Amygdala (tissue), 56 donors: ENCODE measurements at regions not wholly inside any gene's neighbourhood (a gene's known extent, or its start where the extent isn't known, plus 50 kb on each side); places are given as distances from the start of the nearest gene placed in this dataset.
"Not testable (repeated sequence)": the region's sequence is repeated elsewhere in the genome, so short reads cannot be mapped to it uniquely, and the experiment has no call there.

Experiments used
- DNase-seq, 56 donors: peaks; one replicate each; lab custom pipeline; 2025; lab: John Stamatoyannopoulos, UW

- no peak for DNase-seq
Observed at GRCh38 chr2:129377078-129377469, 602.4 kb upstream of the RAB6C start.

GRCh38 chr2:129378186-129378585 is 601.3 kb upstream of the RAB6C start:
- no peak for DNase-seq

GRCh38 chr2:129379411-129379810 is 600.1 kb upstream of the RAB6C start:
- no peak for DNase-seq

- no peak for DNase-seq
Observed at GRCh38 chr2:129381789-129382188, 597.7 kb upstream of the RAB6C start.

- DNase-seq: no peak
Observed at GRCh38 chr2:129388870-129389269, 590.6 kb upstream of the RAB6C start.

DNA sequence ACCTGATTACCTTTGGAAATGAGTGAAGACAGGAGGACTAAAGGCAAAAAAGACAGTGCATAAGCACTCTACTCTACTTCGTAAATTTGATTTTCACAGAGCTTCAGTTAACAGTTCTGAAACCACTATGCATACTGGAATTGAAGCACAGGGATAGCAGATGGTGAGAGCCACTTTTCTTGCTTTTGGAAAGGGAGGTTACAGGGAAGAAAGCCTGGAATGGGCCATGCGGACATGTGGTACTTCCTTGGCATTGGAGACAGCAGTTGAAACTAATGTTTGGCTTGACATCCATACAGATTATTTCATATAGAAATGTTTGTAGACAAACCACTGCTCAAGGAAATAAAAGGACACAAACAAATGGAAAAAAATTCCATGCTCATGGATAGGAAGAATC is 585.6 kb upstream of the RAB6C start:
- DNase-seq: no peak

DNA sequence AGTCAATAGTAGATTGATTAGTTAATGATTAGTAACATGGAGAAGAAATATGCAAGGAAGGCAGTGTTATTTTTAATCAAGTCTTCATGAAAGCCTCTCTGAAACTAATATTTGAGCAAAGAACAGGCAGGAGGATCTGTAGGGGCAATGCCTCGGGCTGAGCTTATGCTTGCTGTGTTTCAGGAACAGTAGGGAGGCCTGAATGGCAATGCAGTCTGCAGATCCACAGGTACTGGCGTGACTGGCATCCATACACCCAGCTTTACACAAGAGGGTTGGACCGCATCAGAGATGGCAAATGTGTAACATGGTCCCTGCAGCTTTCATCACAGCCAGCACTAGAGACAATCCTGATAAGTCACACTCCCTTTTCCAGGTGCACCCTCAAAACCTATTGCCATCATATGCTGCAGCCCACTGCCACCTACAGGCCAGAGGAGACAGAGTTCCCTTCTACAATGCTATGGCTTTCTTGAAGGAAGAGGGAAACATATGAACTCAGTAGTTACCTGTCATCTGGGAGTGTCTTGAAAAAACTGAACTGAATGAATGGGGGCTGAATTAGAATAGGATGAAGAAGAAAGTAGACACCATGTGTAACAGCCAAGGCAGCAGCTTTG is 582.4 kb upstream of the RAB6C start:
- peak in 16 of 56 donors; percentile 1 to 48 (median 19) for DNase-seq

DNA sequence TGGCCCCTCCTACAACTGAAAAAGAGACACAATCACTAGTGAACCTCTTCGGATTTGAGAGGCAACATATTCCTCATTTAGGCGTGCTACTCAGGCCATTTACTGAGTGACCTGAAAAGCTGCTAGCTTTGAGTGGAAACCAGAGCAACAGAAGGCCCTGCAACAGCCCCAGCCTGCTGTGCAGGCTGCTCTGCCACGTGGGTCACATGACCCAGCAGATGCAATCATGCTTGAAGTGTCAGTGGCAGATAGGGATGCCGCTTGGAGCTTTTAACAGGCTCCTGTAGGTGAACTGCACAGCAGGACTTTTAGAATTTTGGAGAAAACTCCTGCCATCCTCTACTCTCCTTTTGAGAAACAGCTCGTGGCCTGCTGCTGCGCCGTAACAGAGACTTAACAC is 578.6 kb upstream of the RAB6C start:
- no peak for DNase-seq

DNA sequence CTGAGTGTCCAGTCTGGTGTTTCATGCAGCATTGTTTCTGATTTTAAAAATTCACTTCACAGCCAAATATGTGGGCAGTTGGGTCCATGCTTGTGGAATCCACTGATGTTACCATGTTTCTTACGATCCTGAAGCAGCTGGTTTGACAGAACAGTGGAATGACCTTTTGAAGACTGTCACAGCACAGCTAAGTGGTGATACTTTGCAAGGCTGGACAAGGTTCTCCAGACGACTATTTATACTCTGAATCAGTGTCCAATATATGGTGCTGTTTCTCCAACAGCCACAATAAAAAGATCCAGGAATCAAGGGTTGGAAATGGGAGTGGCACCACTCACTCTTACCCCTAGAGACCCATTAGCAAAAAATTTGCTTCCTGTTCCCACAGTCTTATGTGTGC is 577.4 kb upstream of the RAB6C start:
- no peak for DNase-seq

GRCh38 chr2:129404000-129404685 is 575.3 kb upstream of the RAB6C start:
- DNase-seq: no peak

DNA sequence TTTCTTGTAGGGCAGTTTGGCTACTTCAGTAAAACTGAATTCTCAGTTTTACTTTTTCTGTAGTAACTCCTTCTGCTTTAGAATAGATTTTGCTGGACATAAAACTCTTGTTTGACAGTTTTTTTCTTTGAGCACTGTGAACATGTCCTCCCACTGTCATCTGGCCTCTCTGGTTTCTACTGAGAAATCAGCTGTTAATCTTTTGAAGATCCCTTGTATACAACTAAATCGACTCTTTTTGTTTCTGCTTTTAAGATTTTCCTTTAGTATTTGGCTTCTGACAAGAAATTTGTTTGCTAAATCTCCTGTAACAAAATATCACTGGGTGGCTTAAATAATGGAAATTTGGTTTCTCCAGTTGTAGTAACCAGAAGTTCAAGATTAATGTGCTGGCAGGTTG is 570.9 kb upstream of the RAB6C start:
- no peak for DNase-seq

GRCh38 chr2:129417041-129417440 is 562.4 kb upstream of the RAB6C start:
- not testable (repeated sequence) for DNase-seq

DNA sequence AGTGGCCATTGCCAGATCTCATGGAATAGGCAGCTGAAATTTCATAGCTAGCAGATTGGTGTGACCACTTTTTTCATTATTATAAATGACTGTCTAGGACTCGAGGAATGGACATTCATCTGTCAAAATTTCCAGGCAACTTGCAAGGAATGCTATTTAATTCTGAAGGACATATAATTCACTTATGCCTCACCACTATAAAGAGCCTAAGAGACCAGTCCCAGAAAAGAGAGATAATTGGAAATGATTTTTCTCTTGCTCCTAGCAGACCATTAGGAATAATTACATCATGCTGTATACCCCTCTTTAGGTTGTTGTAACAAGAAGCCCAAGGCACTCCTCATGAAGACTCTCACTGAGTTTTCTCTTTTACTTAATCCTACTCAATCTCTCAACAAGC is 557.4 kb upstream of the RAB6C start:
- no peak for DNase-seq

GRCh38 chr2:129428086-129428660 is 551.3 kb upstream of the RAB6C start:
- no peak for DNase-seq

DNA sequence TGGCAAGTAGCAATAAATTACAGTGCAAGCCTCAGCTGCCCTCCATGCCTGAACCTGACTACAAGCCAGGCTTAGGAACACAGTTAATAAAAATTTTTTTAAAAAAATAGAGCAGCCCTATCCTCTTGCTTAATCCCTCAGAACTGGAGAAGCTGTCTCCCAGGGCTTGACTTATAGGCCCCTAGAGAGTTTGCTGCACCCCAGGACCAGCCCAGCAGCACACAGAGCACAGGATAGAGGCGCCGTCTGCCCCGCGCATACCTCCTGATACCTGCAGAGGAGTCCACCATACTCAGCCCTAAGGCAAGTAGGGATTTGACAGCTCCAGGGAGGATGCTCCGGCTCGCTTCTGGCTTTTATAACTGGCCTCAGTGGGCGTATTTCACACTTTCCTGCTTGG is 548.6 kb upstream of the RAB6C start:
- no peak for DNase-seq

- no peak for DNase-seq
Observed at GRCh38 chr2:129431881-129432280, 547.6 kb upstream of the RAB6C start.

- DNase-seq: no peak
Observed at GRCh38 chr2:129436809-129437208, 542.7 kb upstream of the RAB6C start.

GRCh38 chr2:129437725-129438124 is 541.7 kb upstream of the RAB6C start:
- DNase-seq: no peak

DNA sequence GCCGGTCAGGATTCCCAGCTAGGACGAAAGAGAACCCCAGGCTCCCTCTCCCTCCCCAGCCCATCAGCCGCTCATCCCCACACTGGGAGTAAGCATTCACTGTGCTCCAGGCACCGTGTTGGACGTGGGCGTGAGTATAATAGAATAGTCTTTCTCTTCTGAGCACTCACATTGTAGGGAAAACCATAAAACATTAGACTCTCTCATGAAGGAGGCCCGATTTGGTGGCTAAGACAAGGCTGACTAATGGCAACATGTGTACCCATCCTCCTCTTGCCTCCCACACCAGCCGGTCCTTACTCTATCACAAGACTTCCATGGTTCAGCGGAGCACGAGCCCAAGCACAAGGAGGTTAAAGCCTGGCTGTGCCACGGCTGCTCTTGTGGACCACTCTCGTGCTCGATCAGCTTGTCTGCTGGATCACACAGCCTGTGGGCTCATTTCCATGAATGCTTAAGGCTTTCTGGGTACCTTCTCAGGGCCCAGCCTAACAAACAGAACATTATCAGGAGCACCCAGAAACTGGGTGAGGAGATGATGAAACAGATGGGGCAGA is 540.9 kb upstream of the RAB6C start:
- DNase-seq: no peak

DNA sequence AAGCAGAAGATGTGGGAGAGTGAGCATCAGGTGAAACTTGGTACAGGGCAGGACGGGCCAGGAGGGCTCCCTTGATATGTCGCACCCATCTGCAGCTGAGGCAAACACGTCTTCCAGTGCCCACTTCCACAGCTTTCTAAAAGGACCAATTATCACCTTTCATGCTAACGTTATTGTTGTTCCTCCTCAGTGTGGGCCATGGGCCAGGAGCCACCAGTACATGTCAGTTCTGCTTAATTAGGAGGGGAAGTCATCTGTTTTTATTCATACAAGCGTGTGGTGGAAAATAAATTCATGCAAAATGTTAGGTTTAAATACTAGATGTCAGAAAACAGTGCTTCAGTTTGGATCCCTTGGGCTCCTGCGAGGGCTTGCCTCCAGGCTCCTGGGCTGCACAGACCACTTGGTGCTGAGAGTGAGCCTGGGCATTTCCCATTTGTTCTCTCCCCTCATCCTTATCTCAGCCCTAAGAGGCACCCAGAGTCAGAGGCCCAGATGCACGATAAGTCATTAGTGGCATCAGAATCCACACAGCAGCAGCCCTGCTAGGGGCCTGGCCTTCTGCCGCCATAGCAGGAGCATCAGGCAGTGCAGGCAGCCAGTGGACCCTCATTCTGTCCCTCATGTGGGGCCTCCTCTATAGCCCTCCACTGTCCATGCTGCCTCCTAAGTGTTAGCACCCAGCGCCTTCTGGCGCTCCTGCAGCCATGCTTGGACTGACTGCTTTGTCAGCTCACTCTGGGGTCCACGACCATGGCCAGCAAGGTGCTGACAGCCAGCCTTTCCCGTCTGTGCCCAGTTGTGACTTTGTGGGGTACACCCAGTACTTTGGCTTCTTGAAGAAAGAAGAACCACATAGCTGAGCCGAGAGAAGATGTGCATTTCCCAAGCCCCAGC is 539.8 kb upstream of the RAB6C start:
- no peak for DNase-seq

DNA sequence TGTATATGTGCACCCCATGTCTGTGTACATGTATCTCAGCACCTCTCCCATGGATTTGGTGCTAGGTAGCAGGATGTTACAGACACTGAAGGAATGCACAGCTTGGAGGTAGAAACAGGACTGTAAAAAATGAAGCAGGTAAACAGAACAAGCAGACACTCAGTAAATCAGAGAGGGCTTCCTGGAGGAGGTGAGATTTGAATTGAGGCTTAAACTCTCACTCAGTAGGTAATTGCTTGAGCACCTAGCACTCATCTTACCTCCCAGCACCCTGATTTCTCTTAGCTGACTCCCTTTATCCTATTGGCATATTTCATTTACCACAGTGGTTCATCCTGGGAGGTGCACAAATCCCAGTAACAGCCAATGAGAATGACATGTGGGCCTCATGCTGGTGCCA is 537.9 kb upstream of the RAB6C start:
- no peak for DNase-seq
